ENCODE measurements at regions not wholly inside any gene's neighbourhood (a gene's known extent, or its start where the extent isn't known, plus 50 kb on each side); places are given as distances from the start of the nearest gene placed in this dataset.
"Not testable (repeated sequence)": the region's sequence is repeated elsewhere in the genome, so short reads cannot be mapped to it uniquely, and the experiment has no call there.

DNA sequence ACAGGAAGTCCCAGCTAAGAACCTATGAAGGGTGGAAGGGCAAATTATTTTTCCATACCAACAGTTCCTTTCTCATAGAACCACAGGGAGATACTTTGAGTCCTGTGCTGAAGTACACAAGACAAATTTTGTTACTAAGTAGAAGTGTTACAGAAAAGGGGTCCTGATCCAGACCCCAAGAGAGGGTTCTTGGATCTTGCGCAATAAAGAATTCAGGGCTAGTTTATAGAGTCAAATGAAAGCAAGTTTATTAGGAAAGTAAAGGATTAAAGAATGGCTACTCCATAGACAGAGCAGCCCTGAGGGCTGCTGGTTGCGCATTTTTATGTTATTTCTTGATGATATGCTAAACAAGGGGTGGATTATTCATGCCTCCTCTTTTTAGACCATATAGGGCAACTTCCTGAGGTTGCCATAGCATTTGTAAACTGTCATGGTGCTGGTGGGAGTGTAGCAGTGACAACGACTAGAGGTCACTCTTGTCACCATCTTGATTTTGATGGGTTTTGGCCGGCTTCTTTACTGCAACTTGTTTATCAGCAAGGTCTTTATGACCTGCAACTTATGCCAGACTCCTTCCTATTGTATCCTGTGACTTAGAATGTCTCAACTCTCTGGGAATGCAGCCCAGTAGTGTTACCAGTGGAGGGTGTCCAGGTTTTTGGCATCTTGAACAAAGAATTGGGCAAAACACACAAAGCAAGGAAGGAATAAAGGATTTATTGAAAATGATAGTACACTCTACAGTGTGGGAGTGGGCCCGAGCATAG is 409.4 kb downstream of the SH2D4B start:
- no peak for DNase-seq (ENCODE audit: low read depth)

DNA sequence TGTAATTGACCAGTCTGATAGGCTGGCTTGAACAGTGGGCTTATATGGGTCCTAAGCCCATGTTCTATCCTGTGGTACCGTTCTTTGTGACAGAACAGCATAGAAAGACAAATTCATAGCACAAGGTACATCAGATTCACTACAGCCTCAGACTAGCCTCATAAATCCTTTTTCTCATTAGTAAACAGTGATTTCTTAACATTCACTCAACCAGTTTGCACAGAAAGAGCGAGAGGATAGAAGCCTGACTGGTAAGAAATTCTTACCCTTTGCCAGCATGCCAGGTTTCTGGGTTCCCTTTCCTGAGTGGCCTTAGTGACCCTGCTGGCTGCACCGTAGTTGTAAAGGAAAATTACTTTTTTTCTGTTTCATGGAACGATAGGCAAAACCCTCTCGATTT is 412.1 kb downstream of the SH2D4B start:
- DNase-seq (ENCODE audit: low read depth): no peak

DNA sequence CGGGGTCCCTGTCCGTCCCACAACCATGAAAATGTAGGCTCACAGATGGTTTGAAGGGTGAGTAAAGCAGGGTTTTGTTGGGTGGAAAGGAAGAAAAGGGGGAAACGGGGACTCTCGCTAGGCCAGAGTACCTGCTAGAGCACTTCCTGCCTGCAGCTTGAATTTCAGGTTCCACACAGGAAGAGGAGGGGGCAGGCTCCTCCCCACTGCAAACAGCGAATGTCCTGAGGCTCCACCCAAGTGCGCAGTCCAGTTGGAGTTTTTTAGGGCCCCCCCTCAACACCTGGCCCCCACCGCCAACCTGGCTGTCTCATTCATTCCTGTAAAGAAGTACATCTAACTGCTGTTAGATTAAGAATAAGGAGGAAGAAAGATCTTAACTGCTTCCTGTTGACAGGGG is 414.7 kb downstream of the SH2D4B start:
- no peak for DNase-seq (ENCODE audit: low read depth)

DNA sequence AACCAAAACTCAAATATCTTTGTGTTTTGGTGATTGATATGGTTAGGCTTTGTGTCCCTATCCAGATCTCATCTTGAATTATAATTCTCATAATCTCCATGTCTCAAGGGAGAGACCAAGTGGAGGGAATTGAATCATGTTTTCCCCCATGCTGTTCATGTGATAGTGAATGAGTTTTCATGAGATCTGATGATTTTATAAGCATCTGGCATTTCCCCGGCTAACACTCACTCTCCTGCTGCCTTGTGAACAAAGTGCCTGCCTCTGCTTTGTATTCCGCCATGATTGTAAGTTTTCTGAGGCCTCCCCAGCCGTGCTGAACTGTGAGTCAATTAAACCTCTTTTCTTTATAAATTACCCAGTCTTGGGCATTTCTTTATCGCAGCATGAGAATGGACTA is 419.5 kb downstream of the SH2D4B start:
- DNase-seq (ENCODE audit: low read depth): no peak

DNA sequence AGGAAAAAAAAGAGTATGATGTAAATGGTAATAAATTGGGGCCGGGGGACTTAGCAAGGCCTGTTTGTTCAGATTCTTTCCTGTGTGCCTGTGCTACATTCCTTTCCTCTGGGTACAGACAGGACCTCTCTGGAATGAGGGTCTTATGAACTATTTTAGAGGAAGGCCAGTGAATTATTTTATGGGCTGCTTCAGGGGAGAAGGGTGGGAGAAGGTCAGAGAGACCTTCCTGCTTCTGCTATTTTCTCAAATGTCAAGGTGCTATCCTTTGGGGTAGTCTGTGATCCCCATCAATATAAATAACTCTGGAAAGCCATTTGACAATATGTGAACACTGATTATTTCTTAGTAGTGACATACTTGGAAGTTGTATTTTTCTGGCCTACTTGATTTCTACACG is 426.5 kb downstream of the SH2D4B start:
- no peak for DNase-seq (ENCODE audit: low read depth)

DNA sequence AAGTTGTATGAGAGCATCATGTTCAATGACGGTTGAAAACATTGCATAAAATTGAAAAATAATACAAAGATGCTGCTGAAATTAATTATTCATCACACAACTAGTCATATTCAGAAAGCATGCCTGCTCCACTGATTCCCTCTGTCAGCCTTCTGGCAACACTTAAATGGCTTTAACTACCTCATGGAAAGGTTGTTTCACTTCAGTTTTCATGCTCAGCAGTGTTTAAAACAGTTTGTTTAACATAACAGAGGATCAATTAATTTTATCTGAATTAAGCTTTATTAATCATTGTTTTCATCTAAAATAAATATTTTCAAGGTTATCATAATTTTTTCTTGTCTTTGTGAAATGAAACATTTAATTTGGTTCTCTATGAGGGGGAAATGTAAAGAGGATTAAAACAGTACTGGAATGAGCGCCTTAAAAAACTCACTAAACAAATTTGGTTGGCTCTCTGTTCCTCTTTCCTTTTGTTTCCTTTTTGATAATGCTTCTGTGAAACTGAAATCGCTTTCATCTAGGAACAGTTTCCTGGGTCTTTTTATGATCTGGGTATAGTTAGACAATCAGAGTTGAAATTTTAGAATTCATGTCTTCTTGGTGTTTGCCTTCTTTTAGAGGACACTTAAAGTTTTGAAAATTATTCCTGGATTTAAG is 427.4 kb downstream of the SH2D4B start:
- no peak for DNase-seq (ENCODE audit: low read depth)

DNA sequence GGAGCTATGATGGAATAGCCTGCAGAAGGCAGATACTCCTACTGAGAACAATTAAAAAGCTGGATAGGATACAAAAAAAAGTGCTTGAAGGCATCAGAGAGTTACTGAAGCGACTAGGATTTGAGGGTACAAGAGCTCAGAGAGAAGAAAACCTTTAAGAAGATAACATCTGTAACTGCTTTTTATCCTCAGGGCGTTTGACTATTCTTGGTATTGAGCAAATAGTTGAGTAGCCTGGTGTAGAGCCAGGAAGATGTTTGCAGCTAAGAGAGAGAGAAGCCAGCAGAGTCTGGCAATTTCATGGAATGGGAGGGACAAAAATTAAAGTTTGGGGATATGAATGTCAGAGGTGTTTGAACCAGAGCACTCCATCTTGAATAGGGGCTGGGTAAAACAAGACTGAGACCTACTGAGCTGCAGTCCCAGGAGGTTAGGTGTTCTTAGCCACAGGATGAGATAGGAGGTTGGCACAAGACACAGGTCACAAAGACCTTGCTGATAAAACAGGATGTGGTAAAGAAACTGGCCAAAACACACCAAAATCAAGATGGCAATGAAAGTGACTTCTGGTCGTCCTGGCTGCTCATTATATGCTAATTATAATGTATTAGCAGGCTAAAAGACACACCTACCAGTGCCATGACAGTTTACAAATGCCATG is 428.8 kb downstream of the SH2D4B start:
- DNase-seq (ENCODE audit: low read depth): peak; percentile 56

DNA sequence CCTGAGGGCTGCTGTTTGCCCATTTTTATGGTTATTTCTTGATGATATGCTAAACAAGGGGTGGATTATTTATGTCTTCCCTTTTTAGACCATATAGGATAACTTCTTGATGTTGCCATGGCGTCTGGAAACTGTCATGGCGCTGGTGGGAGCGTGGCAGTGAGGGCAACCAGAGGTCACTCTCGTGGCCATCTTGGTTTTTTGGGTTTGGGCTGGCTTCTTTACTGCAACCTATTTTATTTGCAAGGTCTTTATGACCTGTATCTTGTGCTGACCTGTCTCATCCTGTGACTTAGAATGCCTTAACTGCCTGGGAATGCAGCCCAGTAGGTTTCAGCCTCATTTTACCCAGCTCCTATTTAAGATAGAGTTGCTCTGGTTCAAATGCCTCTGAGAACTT is 429.7 kb downstream of the SH2D4B start:
- DNase-seq (ENCODE audit: low read depth): not testable (repeated sequence)

DNA sequence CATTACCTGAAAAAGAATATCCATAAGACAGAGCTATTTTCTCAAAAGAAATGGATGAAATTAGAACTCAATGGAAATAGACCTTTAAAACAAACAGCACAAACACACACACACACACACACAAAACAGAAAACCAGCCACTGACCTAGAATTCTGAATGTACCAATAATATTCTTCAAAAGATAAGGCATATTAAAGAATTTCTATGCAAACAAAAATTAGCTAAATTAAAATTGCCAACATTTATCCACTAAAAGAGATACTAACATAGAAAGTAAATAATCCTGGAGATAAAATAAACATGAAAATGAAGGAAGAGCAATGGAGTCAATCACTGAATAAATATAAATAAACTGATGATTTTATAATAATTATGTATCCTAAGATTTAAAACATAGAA is 431.2 kb downstream of the SH2D4B start:
- DNase-seq (ENCODE audit: low read depth): no peak

DNA sequence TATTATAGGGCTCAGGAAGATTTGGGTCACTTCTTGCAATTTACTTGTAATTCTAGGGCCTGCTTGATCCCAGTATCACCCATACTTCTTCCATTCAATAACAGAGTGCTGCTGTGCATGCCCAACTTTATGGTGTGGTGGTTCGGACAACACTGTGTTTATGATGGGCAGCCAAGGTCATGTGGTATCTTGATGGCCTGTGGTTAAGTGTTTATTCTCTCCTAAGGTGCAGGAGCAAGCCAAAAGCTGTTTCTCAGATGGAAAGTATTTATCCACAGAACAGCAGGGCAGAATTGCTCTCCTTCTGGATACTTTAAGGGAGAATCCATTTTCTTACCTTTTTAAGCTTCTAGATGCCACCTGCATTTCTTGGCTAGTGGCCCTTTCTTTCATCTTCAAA is 433.8 kb downstream of the SH2D4B start:
- DNase-seq (ENCODE audit: low read depth): no peak

DNA sequence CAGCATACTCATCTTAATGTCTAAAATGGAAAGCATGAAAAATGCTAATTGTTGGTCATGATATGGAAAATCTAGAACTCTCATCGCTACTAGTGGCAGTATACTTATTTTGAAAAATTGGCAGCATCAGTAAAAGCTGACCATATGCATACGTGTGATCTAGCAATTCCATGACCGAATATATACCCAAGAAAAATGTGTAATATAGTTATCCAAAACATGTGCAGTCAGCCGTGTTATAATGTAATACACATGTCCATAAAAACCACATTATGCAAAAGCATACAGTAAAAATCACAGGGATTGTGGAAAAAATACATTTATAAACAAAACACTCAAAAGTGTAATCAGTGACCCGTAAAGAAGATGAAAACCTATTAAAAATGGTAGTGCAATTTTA is 439.0 kb downstream of the SH2D4B start:
- peak; percentile 6 for DNase-seq (ENCODE audit: low read depth)

DNA sequence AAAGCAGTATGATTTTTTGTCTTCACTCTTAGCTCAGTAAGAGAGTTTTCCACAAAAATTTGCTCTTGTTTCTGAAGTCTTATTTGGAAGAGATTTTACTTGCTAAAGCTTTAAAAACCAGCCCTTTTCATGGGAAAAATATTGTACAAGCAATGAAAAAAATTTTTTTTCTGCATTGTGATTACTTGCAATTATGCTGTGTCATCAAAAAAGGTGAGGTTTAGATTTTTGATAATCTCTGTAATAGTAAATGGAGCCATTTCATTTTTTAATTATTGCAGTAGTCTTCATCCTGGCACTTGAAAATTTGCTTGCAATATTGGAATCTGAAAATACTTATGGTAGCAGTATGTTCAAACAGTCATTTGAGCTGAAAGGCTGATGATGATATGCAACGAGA is 447.4 kb downstream of the SH2D4B start:
- no peak for DNase-seq (ENCODE audit: low read depth)

DNA sequence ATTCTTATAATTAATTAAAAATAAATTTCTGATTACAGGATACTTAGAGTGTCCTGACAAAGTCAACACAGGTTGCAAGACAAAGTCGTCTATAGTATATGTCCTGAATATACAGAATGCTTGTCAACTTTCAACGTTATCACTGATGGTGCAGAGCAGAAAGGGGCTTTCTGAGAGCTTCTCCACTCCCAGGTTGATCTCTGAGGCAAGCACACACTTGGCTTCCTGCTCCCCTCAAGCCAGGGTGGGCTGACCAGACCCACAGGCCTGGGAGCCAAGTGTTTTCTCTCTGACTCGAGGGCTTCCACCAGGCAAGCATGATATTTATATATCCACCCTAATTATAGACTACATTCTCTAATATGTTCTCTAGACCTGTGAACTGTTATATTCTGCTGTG is 448.9 kb downstream of the SH2D4B start:
- no peak for DNase-seq (ENCODE audit: low read depth)

DNA sequence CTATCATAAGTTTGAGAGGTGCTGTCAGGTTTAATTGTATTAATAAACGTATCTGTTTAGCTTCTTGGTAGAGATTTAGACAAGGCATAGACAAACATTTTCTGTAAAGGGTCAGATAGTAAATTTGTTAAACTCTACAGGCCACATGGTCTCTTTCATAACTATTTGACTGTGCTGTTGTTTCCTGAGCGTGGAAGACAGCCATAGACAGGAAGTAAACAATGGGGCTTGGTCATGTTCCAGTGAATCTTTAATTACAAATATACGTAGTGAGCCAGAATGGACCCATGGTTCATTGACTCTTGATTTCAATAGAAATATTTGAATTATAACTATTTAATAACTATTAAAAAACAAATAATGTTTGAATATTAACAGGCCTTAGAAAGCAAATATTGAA is 451.1 kb downstream of the SH2D4B start:
- no peak for DNase-seq (ENCODE audit: low read depth)

DNA sequence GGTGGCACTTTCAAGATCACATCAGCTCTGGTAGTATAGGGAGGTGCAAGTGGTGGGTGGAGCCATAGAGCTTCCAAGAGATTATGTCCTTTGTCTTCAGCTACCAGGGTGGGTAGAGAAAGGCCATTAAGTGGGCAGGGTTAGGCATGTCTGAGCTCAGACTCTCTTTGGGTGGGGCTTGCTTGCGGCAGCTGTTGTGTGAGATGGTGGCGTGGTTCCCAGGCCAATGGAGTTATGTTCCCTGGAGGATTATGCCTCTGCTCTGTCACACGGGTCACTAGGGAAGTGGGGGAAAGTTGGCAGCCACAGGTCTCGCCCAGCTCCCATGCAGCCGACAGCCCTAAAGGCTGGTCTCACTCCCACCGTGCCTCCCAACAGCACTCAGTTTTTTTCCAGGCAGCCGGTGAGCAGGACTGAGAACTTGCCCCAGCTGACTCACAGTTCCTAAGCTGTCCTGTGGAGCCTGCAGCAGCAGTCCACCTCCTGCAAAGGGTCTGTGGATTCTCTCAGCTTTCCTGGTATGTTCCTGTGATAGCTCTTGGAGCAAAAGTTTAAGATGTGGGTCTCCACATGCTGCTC is 459.0 kb downstream of the SH2D4B start:
- no peak for DNase-seq (ENCODE audit: low read depth)

DNA sequence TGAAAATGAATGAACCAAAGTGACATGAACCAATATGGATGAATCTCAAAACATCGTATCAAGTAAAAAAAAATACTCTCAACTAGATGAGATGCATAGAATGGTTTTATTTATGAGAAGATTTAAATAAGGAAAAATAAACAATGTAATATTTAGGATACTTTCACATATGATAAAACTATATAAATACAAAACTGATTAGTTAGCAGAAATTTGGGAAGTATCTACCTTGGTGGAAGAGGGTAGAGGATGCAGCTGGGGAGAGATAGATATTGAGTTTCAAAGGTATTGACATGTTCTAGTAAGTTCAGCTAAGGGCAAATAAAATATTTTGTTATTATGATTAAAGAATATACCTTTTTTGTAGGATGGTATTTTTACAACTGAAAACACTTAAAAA is 463.1 kb downstream of the SH2D4B start:
- DNase-seq (ENCODE audit: low read depth): no peak

DNA sequence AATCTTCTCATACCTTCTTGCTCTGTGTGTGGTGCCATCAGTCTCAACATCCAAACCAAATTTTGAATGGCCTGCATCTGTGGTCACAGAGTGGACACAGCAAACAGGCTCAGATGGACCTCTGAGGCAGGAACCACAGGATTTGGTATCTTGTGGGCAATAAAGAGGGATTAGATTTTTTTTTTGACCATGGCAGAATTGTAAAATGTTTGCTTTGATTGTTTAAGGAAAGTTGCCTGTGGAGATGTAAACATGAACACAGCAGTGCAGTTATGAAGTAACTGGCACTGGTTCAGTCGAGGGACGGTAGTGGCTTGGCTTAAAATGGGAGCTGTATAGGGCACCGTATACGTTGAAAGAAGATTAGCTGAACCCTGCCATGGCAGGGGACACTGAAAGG is 464.7 kb downstream of the SH2D4B start:
- DNase-seq (ENCODE audit: low read depth): no peak

DNA sequence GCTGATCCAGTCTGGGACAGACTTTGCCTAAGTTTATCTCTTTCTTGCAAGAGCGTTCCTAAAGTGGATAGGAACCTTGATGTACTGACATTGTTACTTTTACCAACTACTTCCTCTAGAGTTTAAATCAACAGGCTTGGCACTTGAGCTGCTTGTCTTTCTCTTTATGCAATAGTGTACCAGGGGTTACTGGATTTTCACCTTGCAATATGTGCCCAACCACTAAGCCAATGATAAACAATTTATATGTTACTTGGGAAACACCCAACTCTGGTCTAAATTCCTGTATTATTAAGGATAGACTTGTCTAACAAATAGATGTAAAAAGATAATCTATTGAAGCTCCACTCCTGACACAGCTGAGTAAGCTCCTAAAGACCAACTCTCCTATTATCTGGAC is 470.2 kb downstream of the SH2D4B start:
- no peak for DNase-seq (ENCODE audit: low read depth)

DNA sequence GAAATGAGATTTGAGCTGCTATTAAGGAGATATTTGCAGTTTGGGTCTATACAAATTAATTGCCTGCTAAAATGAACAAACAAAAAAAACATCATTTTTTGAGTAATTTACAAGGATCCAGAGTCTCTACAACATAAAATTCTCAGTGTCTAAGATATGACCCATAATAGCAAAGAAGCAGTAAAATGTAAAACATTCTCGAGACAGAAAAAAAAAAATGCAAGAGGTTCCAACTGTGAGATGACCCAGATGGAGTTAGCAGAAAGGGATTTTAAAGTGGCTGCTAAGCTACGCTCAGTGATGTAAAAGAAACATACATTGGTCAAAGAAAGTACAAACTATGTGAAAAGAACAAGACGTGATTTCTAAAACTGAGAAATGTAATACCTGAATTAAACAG is 471.0 kb downstream of the SH2D4B start:
- DNase-seq (ENCODE audit: low read depth): no peak

DNA sequence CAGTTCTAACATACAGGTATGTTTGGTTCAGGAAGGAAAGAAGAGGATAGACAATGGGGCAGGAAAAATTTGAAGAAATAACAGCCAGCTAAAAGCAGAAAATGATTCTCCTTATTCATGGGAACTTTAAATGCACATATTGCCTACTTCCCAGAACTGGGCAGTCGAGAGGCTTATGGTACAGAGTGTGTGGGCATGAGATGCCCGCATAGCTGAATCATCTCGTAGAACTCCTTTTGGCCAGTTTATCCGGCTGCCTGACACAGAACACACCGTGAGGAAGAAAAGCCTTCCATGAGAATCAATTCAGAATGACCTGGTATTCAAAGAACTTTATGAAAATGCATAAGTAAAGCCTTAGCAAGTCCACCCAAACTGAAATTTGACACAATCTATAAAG is 471.6 kb downstream of the SH2D4B start:
- DNase-seq (ENCODE audit: low read depth): no peak

DNA sequence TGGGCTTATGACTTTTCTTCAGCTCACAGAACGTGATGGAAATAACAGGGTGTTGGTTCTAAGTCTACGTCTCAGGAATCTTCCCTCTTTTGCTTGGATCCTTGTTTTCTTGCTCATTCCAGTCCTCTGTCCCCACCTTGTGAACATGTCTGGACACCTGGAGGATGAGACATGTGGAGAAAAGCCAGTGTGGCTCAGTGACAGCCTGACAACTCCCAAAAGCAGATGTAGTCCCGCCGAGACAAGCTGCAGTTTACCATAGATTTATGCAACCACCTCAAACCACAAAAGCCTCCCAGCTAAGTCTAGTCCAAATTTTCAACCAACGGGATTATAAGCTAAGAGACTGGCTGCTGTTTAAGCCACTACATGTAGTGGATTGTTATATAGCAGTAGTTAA is 476.1 kb downstream of the SH2D4B start:
- no peak for DNase-seq (ENCODE audit: low read depth)

DNA sequence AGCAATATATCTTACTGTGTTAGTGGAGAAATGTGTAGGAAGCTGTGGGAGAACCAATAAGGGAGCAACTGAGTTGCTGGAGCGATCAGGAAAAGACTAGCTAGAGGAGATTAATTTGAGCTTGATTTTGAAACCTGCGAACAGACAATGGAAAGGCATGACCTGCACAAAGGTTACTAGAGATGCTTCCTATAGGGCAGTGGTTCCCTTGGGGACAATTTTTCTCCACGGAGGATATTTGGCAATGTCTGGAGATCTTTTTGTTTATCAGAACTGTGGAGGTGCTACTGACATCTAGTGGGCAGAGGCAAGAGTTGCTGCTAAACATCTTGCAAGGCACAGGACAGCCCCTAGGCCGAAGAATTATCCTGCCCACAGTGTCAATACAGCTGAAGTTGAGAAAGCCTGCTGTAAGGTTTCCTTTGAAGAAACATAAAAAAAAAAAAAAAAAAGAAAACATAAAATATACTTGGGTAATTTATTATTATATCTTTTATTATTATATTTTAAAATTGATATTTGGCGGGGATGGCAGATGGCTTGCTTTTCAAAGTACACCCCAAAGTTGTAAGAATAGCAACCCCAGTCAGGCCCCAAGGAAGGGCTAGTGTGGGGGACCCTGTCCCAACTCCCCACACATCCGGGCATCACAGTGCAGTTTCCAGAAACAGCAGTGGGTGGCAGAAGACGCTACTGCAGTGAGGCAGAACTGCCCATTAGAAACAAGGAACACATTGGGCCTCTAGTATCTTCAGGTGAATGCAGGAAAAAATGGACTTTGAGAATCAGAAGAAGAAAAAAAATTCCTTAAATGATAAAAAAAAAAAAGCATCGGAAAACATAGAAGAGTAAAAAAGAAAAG is 481.6 kb downstream of the SH2D4B start:
- DNase-seq (ENCODE audit: low read depth): peak; percentile 36
